Loucy (cell line): ENCODE measurements at regions not wholly inside any gene's neighbourhood (a gene's known extent, or its start where the extent isn't known, plus 50 kb on each side); places are given as distances from the start of the nearest gene placed in this dataset.

Experiments used
- EZH2phosphoT487 ChIP-seq: fragments of 200-600 bp; IDR thresholded peaks from 2 replicates; pipeline ENCODE4 v1.6.1; 2018; ENCODE audit warnings: antibody characterized with exemption, mild to moderate bottlenecking, moderate library complexity, borderline replicate concordance
- TF ChIP-seq, protein P1 (sequence below): fragments of 200-600 bp; sonication (generic); conservative IDR thresholded peaks from 2 replicates; pipeline ENCODE4 v1.5.1; 2014; ENCODE audit warnings: mild to moderate bottlenecking, antibody characterized with exemption, low read length

DNA sequence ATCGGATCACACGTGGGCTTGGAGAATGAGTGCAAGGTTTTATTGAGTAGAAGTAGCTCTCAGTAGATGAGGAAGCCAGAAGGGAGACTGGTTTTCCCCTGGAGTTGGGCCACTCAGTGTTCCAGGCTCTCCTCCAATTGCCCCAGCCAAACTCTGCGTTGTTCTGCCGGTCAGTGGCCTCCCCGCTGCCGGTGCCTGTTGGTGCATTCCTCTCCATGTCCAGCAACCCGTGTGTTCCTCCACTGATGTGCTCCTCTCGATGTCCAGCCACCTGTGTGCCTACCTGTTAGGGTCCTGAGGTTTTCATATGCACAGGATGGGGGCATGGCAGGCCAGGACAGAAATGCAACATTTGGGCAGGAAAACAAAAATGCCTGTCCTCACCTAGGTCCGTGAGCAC is 888.0 kb upstream of the PTPRD start:
- TF ChIP-seq, protein P1, sequence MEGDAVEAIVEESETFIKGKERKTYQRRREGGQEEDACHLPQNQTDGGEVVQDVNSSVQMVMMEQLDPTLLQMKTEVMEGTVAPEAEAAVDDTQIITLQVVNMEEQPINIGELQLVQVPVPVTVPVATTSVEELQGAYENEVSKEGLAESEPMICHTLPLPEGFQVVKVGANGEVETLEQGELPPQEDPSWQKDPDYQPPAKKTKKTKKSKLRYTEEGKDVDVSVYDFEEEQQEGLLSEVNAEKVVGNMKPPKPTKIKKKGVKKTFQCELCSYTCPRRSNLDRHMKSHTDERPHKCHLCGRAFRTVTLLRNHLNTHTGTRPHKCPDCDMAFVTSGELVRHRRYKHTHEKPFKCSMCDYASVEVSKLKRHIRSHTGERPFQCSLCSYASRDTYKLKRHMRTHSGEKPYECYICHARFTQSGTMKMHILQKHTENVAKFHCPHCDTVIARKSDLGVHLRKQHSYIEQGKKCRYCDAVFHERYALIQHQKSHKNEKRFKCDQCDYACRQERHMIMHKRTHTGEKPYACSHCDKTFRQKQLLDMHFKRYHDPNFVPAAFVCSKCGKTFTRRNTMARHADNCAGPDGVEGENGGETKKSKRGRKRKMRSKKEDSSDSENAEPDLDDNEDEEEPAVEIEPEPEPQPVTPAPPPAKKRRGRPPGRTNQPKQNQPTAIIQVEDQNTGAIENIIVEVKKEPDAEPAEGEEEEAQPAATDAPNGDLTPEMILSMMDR = no peak
- TF ChIP-seq EZH2phosphoT487 = no peak
